GM21526 (cell line): ENCODE measurements at regions not wholly inside any gene's neighbourhood (a gene's known extent, or its start where the extent isn't known, plus 50 kb on each side); places are given as distances from the start of the nearest gene placed in this dataset.

Experiments used
- ATAC-seq: cut with Tn5 transposase; IDR thresholded peaks from one replicate; pipeline ENCODE4 v1.9.1; 2021; ENCODE audit warnings: moderate library complexity; ENCODE audit not compliant: unreplicated experiment, low FRiP score

GRCh38 chr5:98458726-98459125 lies 314.7 kb upstream of the RGMB start:
- no peak for ATAC-seq

- ATAC-seq: no peak
Measured at GRCh38 chr5:98460536-98460935, 312.9 kb upstream of the RGMB start.

DNA sequence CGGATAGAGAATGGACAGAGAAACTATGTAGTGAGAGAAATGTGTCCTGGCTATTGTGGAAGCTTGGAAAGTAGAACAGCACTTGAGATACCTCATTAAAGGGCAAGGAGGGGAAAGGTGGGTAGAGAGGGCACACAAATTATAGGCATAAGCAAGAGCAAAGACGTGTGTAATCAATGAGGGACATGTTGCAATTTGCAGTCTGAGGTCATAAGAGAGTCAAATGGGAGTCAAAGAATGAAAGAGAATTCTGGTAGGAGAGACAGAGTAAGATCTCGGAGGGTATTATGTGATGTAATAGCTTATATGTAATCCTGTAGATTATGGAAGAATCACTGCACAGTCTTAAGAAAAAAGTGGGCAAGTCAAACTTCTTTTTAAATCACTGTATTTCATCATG lies 312.0 kb upstream of the RGMB start:
- ATAC-seq: no peak

DNA sequence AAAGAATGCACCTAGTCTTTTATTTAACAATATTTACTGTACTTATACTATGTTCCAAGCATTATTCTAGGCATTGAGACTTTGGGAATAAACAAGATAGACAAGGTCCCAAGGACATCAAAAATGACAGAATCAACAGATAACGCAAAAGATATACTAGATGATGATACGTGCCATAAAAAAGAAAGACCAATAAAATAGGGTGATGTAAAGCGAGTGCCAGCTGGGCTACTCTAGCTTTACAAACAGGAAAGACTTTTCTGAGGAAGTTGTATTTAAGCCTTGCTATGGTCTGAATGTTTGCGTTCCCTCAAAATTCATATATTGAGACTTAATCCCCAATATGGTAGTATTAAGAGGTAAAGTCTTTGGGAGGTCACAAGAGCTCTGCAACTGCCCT lies 310.2 kb upstream of the RGMB start:
- no peak for ATAC-seq

GRCh38 chr5:98463676-98464075 lies 309.8 kb upstream of the RGMB start:
- no peak for ATAC-seq

DNA sequence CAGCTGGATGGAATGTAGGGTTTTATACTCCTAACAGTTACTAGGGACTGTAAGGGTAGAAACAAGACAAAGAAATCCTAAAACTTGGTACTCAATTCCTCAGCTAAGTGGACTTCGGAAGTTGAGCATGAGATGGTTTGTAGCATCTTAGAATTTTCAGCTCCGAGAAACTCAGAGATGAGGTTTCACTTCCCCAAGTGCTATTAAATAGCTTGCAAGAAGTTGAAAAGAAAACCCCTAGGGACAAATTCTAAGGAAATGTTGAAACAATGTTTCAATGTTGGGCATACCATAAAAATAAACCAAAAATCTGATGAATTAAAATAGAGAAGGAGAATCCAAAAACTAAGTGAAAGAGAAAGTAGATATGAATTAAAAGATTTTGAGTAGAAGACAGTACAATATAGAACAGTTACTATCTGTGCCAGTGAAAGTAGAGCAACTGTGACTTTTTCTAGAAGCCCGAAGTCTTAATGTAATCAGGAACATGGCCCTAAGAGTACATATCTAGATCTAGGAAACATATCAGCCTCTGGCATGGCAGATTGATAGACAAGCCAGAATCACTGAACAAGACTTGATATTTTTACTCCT lies 308.6 kb upstream of the RGMB start:
- ATAC-seq: peak; percentile 89

GRCh38 chr5:98468188-98468869 lies 305.1 kb upstream of the RGMB start:
- no peak for ATAC-seq

- no peak for ATAC-seq
Measured at GRCh38 chr5:98470747-98471146, 302.7 kb upstream of the RGMB start.

DNA sequence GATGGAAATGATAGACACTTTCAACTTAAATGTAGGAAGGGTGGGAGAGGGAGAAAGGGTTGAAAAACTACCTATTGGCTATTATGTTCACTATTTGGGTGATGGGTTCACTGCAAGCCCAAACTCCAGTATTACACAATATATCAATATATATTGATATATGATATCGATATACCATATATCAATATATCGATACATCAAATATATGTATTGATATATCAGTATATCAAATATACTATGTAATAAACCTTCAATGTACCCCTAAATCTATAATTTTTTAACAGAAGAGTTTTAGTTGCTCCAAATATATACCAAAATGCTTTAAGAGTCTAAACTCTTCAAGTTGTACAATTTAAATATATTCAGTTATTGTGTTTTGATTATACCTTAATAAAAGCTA lies 302.0 kb upstream of the RGMB start:
- no peak for ATAC-seq

- no peak for ATAC-seq
Measured at GRCh38 chr5:98474216-98474615, 299.2 kb upstream of the RGMB start.

DNA sequence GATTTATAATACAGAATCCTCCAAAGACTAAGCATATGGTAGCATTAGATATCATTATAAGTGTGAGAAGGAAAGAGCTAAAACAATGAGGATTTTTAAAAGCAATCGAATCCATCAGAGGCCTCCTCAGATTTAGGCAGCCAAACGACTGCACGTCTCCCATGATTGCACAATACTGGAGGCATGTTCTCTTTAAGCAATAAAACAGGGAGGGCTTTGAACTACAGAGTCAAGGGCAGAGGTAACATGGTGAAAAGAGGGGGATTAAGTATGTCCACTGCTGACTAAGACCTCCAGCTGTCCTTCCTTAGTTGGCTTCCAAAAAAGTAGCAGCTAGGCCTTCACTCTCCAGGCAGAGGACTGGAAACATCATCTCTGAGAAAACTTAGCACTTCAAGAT lies 298.7 kb upstream of the RGMB start:
- ATAC-seq: no peak

GRCh38 chr5:98482321-98483300 lies 290.9 kb upstream of the RGMB start:
- no peak for ATAC-seq

DNA sequence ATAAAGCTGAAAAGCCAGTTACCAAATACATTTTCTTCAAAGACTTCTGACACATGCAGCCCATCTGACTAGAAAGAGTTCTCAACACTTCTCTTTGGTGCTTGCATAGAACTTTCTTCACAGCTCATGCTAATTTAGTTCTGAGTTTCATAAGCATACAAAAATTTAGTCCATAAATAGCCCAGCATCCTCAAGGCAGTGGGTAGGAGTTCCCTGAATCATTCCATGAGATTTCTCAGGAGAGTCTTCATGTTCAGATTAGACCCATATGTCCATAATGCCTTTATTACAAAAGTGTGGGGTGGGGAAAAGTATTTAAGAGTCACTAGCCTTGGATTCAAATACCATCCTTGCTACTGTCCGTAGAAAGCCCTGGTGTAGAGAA lies 290.2 kb upstream of the RGMB start:
- ATAC-seq: no peak

DNA sequence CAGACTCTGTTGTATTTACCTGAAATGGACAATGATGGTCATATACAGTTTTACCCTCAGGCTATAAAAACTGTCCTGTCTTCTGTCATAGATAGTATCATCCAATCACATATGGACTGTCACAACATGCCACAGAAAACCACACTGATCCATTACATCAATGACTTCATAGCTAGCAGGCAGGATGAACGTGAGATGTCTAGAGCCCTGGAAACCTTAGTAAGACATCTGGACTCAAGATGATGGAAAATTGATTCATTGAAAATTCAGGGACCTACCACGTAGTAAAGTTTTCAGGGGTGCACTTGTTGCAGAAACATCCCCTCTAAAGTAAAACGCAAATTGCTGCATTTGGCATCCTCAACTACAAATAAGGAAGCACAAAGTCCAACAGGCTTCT lies 284.4 kb upstream of the RGMB start:
- no peak for ATAC-seq

DNA sequence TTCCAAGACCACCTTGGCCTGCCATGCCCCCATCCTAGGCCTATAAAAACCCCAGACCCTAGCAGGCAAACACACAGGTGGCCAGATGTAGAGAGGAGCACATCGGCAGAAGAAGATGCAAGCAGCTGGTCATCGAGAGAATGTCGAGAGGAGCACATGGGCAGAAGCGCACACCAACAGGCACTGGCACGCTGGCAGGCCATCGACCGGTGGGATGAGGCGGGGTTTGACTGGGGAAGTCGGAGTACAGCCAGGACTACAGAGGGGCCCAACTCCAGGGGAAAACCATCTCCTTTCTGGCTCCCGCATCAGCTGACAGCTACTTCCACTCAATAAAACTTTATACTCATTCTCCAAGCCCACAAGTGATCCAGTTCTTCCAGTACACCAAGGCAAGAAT lies 283.1 kb upstream of the RGMB start:
- ATAC-seq: no peak

- ATAC-seq: no peak
Measured at GRCh38 chr5:98492258-98492657, 281.2 kb upstream of the RGMB start.

DNA sequence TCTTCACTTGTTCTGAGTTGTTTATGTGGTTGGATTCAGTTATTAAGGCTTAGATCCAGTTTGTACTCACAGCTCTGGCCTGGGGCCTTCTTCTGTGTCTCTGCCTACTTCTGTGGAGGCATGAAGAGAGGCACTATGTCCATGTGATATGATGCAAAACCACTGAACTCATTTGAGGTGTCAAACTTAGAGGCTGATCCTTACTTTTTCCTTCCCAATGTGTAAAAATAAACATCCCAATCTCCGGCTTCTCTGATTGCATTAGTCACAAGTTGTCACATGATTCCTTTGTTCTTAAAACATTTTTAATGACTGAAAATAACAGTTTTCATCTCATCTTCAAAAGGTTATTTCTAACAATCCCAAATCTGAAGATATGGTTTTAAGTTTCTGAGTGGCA lies 276.0 kb upstream of the RGMB start:
- no peak for ATAC-seq

- no peak for ATAC-seq
Measured at GRCh38 chr5:98498028-98498427, 275.4 kb upstream of the RGMB start.

DNA sequence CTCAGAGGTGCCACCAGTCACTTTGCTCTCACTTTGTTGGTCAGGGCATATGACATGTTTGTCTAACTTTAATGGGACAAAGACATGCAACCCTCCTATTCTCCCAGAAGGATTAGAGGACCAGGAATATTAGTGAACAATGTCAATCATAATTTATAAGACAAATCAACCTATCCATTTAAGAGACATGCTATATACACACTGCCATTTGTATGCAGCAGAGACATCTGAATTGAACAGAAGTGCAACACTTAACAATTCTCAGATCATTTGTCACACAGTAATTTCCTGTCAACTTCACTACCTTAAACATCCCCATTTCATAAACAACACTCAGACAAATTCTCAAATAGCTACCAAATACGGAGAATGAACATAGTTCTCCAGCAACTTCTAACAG lies 273.6 kb upstream of the RGMB start:
- ATAC-seq: no peak

DNA sequence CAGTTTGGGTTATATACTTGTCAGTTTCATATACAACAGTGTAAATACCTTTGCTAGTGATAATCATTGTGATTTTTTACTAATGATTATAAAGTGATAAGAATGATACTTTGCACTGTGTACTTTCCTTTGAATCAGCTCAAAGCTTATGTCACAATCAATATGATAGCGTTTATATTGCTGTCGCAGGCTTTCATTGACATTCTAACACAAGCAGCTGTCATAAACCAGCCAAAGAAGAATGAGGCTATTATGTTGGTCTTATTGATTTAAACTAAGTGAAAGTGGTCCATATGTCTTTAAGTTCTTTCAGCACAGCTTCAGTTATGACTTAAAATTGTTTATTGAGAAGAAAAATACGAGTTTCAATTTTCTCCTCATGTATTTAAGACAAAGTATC lies 272.7 kb upstream of the RGMB start:
- no peak for ATAC-seq

GRCh38 chr5:98503616-98504015 lies 269.8 kb upstream of the RGMB start:
- ATAC-seq: no peak

GRCh38 chr5:98504505-98504904 lies 269.0 kb upstream of the RGMB start:
- no peak for ATAC-seq
